Cardiac fibroblast (primary cell): ENCODE measurements at regions not wholly inside any gene's neighbourhood (a gene's known extent, or its start where the extent isn't known, plus 50 kb on each side); places are given as distances from the start of the nearest gene placed in this dataset.

Experiments used
- DNase-seq, 2 donors: peaks; one replicate each; pipeline versions ENCODE4 v3.0.0 to v3.0.0-alpha.2; 2010; ENCODE audit warnings: low read depth in 2 of 2
- H3K4me3 ChIP-seq, 2 donors: replicated peaks in 1 of 2; 1 replicate in 1 of 2; 2 replicates in 1 of 2; pipeline ENCODE4 v1.5.1; 2011; ENCODE audit warnings: low read depth in 2 of 2, low read length in 2 of 2, mild to moderate bottlenecking in 2 of 2, moderate library complexity in 1 of 2
- CTCF ChIP-seq: IDR thresholded peaks from one replicate; pipeline ENCODE4 v1.5.1; 2011; ENCODE audit warnings: low read depth, mild to moderate bottlenecking, low read length, inconsistent platforms

DNA sequence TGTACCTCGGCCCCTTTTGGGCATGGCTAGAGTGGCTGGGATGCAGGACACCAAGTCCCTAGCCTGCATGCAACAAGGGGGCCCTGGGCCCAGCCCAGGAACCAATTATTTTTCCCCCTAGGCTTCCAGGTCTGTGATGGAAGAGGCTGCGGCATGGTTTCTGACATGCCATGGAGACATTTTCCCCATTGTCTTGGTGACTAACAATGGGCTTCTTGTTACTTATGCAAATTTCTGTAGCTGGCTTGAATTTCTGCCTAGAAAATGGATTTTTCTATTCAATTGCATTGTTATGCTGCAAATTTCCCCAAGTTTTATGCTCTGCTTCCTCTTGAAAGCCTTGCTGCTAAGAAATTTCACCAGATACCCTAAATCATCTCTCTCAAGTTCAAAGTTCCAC is 1269.6 kb upstream of the CITED2 start:
- no peak overlapping the region for H3K4me3 ChIP-seq
- no peak for TF ChIP-seq CTCF
- DNase-seq, result no peak

DNA sequence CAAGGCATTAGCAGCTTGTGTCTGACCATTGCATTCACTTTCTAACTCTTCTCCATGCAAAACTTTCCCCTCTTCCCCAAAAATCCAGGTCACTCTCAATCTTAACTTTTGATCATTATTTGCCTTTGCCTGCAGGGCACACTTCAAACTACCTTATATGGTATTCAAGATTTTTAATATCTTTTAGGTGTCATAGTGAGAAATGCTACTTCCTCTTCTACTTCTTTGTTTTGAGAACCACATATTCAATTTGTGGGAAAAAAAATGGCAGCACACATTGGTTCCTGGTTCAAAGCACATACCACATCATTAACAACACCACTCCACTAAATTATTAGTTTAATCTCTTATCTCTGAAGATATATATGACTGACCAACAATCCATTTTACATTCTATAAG is 1267.0 kb upstream of the CITED2 start:
- no peak overlapping the region for H3K4me3 ChIP-seq
- no peak for DNase-seq
- TF ChIP-seq CTCF, result no peak

GRCh38 chr6:140636908-140637402 is 1262.5 kb upstream of the CITED2 start:
- DNase-seq, result no peak
- TF ChIP-seq CTCF, result no peak
- H3K4me3 ChIP-seq, result no peak overlapping the region

- no peak overlapping the region for H3K4me3 ChIP-seq
- no peak for DNase-seq
- no peak for TF ChIP-seq CTCF
These were observed 1261.9 kb upstream of the CITED2 start for GRCh38 chr6:140636271-140636907.

- TF ChIP-seq CTCF, result no peak
- no peak overlapping the region for H3K4me3 ChIP-seq
- DNase-seq, result no peak
These were observed 1252.6 kb upstream of the CITED2 start for GRCh38 chr6:140627002-140627401.

- TF ChIP-seq CTCF, result no peak
- peak; percentile 73 to 90 for DNase-seq
- H3K4me3 ChIP-seq, result no peak overlapping the region
These were observed 1249.0 kb upstream of the CITED2 start for GRCh38 chr6:140623498-140623897.

- no peak overlapping the region for H3K4me3 ChIP-seq
- DNase-seq, result no peak
- no peak for TF ChIP-seq CTCF
These were observed 1246.0 kb upstream of the CITED2 start for GRCh38 chr6:140620496-140620895.
